Transverse colon (tissue), 4 donors: ENCODE measurements at regions not wholly inside any gene's neighbourhood (a gene's known extent, or its start where the extent isn't known, plus 50 kb on each side); places are given as distances from the start of the nearest gene placed in this dataset.

ENCODE experiments used
- EP300 ChIP-seq: sonication (generic); formaldehyde crosslinking; IDR thresholded peaks from one replicate; pipeline ENCODE4 v1.6.1; 2017; ENCODE audit warnings: antibody characterized with exemption, low read depth
- POLR2A ChIP-seq: fragments of 450-650 bp; IDR thresholded peaks from one replicate; pipeline ENCODE4 v1.6.1; 2016; ENCODE audit warnings: antibody characterized with exemption, mild to moderate bottlenecking, moderate library complexity
- POLR2AphosphoS5 ChIP-seq, 3 donors: sonication (generic); formaldehyde crosslinking; IDR thresholded peaks; one replicate each; pipeline ENCODE4 v1.6.1; 2016; ENCODE audit warnings: antibody characterized with exemption in 3 of 3
- TF ChIP-seq, protein P1 (sequence below), 5 experiments: fragments of 200-600 bp in 3 of 5; fragments of 450-650 bp in 2 of 5; sonication (generic) in 3 of 5; IDR thresholded peaks; 1 replicate in 2 of 5; 2 replicates in 3 of 5; pipeline ENCODE4 v1.5.1; 2016 to 2017; ENCODE audit warnings: antibody characterized with exemption in 5 of 5, inconsistent platforms in 3 of 5, mild to moderate bottlenecking in 2 of 5, moderate library complexity in 1 of 5

DNA sequence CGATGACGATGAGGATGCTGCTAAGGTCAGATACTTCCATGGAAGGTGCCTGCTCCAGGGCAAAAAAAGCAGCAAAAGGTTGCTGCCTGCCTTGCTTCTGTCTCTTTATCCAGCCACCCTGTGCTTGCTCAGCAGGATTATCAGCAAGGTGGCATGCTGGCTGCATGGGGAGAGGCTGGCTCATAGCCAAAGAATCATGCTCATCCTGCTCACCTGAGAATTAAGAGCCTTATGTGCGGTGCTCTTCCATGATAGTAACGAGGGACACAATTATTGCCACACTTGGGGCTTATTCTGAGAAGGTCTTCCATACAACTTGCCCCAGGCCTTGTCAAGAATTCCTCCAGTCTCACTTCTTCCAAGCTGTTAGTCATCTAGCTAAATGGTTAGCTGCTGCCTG is 60.4 kb upstream of the SEC11C start:
- TF ChIP-seq EP300 (no peak), POLR2AphosphoS5 (IDR thresholded peaks at IDR 0.05) (no peak), POLR2A (no peak)
- TF ChIP-seq, protein P1, sequence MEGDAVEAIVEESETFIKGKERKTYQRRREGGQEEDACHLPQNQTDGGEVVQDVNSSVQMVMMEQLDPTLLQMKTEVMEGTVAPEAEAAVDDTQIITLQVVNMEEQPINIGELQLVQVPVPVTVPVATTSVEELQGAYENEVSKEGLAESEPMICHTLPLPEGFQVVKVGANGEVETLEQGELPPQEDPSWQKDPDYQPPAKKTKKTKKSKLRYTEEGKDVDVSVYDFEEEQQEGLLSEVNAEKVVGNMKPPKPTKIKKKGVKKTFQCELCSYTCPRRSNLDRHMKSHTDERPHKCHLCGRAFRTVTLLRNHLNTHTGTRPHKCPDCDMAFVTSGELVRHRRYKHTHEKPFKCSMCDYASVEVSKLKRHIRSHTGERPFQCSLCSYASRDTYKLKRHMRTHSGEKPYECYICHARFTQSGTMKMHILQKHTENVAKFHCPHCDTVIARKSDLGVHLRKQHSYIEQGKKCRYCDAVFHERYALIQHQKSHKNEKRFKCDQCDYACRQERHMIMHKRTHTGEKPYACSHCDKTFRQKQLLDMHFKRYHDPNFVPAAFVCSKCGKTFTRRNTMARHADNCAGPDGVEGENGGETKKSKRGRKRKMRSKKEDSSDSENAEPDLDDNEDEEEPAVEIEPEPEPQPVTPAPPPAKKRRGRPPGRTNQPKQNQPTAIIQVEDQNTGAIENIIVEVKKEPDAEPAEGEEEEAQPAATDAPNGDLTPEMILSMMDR (IDR thresholded peaks at IDR 0.05) = no peak
